ENCODE measurements at regions not wholly inside any gene's neighbourhood (a gene's known extent, or its start where the extent isn't known, plus 50 kb on each side); places are given as distances from the start of the nearest gene placed in this dataset.
"Not testable (repeated sequence)": the region's sequence is repeated elsewhere in the genome, so short reads cannot be mapped to it uniquely, and the experiment has no call there.

DNA sequence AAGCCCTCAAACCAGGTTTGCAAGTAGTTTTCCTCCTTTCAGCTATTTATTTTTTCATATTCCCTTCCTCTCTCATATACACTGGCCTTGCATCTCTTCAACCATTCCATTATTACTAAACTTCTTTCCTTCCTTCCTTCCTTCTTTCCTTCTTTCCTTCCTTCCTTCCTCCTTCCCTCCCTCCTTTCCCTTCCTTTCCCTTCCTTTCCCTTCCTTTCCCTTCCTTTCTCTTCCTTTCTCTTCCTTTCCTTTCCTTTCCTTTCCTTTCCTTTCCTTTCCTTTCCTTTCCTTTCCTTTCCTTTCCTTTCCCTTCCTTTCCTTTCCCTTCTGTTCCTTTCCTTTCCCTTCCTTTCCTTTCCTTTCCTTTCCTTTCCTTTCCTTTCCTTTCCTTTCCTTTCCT is 228.7 kb upstream of the IGFBP7 start:
- H3K9me3 ChIP-seq (ENCODE audit: control insufficient read depth, low read length); H3K9ac ChIP-seq (ENCODE audit: low read length); H3K27me3 ChIP-seq (ENCODE audit: control insufficient read depth, insufficient read depth, low read length); H3K4me1 ChIP-seq (ENCODE audit: control insufficient read depth, insufficient read depth, low read length); H3K36me3 ChIP-seq (ENCODE audit: control insufficient read depth, insufficient read depth, low read length); H3K4me3 ChIP-seq (ENCODE audit: low read length): not testable (repeated sequence)

- no peaks in the 10 kb centered on the region for H3K9me3 ChIP-seq (ENCODE audit: control insufficient read depth, low read length)
- H3K4me3 ChIP-seq (ENCODE audit: low read length), result no peak overlapping the region
- H3K4me1 ChIP-seq (ENCODE audit: control insufficient read depth, insufficient read depth, low read length), result no peaks in the 10 kb centered on the region
- H3K36me3 ChIP-seq (ENCODE audit: control insufficient read depth, insufficient read depth, low read length), result no peaks in the 10 kb centered on the region
- no peak overlapping the region for H3K9ac ChIP-seq (ENCODE audit: low read length)
- H3K27me3 ChIP-seq (ENCODE audit: control insufficient read depth, insufficient read depth, low read length), result no peaks in the 10 kb centered on the region
Measured at GRCh38 chr4:57333684-57334083, 223.5 kb upstream of the IGFBP7 start.

DNA sequence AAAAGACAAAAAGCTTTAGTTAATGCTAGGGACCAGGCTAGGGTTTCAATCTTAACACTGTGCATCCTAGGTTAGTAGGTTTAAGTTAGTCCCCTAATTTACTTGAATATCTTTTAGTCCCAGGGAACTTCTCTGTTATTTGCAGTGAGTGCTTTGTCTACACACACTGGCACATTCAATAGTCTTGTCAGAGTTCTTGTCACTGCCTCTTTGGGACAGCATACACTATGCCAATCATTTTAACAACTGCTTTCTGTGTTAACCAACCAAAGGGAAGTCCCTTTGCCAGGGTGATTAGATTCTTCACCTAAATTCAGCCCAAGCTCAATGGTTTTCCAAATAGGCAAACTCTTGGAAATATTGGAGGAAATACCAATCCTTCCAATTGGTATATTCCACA is 221.8 kb upstream of the IGFBP7 start:
- Histone ChIP-seq H3K36me3 (ENCODE audit: control insufficient read depth, insufficient read depth, low read length) (no peaks in the 10 kb centered on the region), H3K4me1 (ENCODE audit: control insufficient read depth, insufficient read depth, low read length) (no peaks in the 10 kb centered on the region), H3K9me3 (ENCODE audit: control insufficient read depth, low read length) (no peaks in the 10 kb centered on the region), H3K27me3 (ENCODE audit: control insufficient read depth, insufficient read depth, low read length) (no peaks in the 10 kb centered on the region), H3K9ac (ENCODE audit: low read length) (no peak overlapping the region), H3K4me3 (ENCODE audit: low read length) (no peak overlapping the region)

DNA sequence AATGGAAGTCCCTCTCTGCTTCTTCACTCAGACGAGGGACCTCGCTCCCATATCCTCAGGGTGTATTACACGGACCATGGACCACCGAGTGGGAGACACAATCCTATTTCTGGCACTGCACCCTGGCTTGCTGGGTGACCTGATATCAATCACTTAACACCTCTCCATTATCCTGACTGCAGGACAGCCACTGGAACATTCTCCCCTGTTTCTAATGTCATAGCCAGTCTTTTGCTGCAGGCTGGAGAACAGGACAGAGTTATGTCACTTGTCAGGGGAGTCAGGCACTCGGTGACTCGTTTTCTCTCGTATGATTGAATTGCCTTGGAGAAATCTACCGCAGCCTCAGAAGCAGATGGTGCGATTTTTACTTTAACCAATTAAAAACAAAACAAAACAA is 219.1 kb upstream of the IGFBP7 start:
- Histone ChIP-seq H3K36me3 (ENCODE audit: control insufficient read depth, insufficient read depth, low read length) (no peaks in the 10 kb centered on the region), H3K9me3 (ENCODE audit: control insufficient read depth, low read length) (no peaks in the 10 kb centered on the region), H3K9ac (ENCODE audit: low read length) (no peak overlapping the region), H3K4me3 (ENCODE audit: low read length) (no peak overlapping the region), H3K4me1 (ENCODE audit: control insufficient read depth, insufficient read depth, low read length) (no peaks in the 10 kb centered on the region), H3K27me3 (ENCODE audit: control insufficient read depth, insufficient read depth, low read length) (no peaks in the 10 kb centered on the region)

- Histone ChIP-seq H3K9ac (ENCODE audit: low read length) (no peak overlapping the region), H3K36me3 (ENCODE audit: control insufficient read depth, insufficient read depth, low read length) (no peaks in the 10 kb centered on the region), H3K27me3 (ENCODE audit: control insufficient read depth, insufficient read depth, low read length) (no peaks in the 10 kb centered on the region), H3K4me1 (ENCODE audit: control insufficient read depth, insufficient read depth, low read length) (no peaks in the 10 kb centered on the region), H3K4me3 (ENCODE audit: low read length) (no peak overlapping the region), H3K9me3 (ENCODE audit: control insufficient read depth, low read length) (no peaks in the 10 kb centered on the region)
Measured at GRCh38 chr4:57324673-57325307, 214.6 kb upstream of the IGFBP7 start.

- H3K4me3 ChIP-seq (ENCODE audit: low read length), result no peak overlapping the region
- no peaks in the 10 kb centered on the region for H3K27me3 ChIP-seq (ENCODE audit: control insufficient read depth, insufficient read depth, low read length)
- H3K36me3 ChIP-seq (ENCODE audit: control insufficient read depth, insufficient read depth, low read length), result no peaks in the 10 kb centered on the region
- H3K9me3 ChIP-seq (ENCODE audit: control insufficient read depth, low read length), result no peaks in the 10 kb centered on the region
- no peaks in the 10 kb centered on the region for H3K4me1 ChIP-seq (ENCODE audit: control insufficient read depth, insufficient read depth, low read length)
- no peak overlapping the region for H3K9ac ChIP-seq (ENCODE audit: low read length)
Measured at GRCh38 chr4:57320849-57321248, 210.7 kb upstream of the IGFBP7 start.

GRCh38 chr4:57320217-57320616 is 210.0 kb upstream of the IGFBP7 start:
- Histone ChIP-seq H3K4me1 (ENCODE audit: control insufficient read depth, insufficient read depth, low read length) (no peaks in the 10 kb centered on the region), H3K4me3 (ENCODE audit: low read length) (no peak overlapping the region), H3K9ac (ENCODE audit: low read length) (no peak overlapping the region), H3K27me3 (ENCODE audit: control insufficient read depth, insufficient read depth, low read length) (no peaks in the 10 kb centered on the region), H3K9me3 (ENCODE audit: control insufficient read depth, low read length) (no peaks in the 10 kb centered on the region), H3K36me3 (ENCODE audit: control insufficient read depth, insufficient read depth, low read length) (no peaks in the 10 kb centered on the region)

DNA sequence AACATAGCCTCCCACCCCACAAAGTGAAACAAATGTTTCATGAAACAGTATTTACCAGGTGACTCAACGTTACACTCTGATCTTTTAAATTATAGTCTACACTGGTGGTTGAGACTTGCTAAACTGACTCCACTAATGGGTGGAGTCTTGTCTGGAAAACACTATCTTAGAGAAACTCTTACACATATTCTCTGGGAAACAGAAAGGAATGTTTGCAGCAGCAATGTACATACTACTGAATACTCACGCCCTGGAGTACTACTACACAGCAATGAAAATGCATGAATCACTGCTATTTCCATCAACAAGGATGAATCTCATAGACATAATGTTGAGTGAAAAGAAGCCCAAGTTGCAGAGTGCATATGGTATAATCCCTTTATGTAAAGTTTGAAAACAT is 208.5 kb upstream of the IGFBP7 start:
- Histone ChIP-seq H3K9ac (ENCODE audit: low read length) (no peak overlapping the region), H3K4me1 (ENCODE audit: control insufficient read depth, insufficient read depth, low read length) (no peaks in the 10 kb centered on the region), H3K36me3 (ENCODE audit: control insufficient read depth, insufficient read depth, low read length) (no peaks in the 10 kb centered on the region), H3K27me3 (ENCODE audit: control insufficient read depth, insufficient read depth, low read length) (no peaks in the 10 kb centered on the region), H3K9me3 (ENCODE audit: control insufficient read depth, low read length) (no peaks in the 10 kb centered on the region), H3K4me3 (ENCODE audit: low read length) (no peak overlapping the region)

DNA sequence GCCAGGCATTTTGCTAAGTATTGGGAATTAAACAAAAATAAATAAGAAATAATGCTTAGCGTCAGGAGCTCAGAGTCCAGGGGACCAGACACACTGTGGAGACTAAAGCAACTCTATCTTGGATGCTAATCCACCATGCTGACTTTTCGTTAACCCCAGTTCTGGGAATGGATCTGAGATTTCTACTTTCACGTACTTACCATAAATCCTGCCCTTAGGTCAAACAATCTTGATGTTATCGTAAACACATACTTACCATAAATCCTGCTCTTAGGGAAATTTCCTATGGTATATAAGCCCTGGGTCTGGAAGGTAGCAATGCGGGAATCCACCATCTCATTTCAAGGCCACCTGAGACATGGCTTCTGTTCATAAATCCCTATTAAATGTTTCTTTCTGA is 204.5 kb upstream of the IGFBP7 start:
- no peaks in the 10 kb centered on the region for H3K4me1 ChIP-seq (ENCODE audit: control insufficient read depth, insufficient read depth, low read length)
- H3K36me3 ChIP-seq (ENCODE audit: control insufficient read depth, insufficient read depth, low read length), result no peaks in the 10 kb centered on the region
- no peaks in the 10 kb centered on the region for H3K9me3 ChIP-seq (ENCODE audit: control insufficient read depth, low read length)
- no peaks in the 10 kb centered on the region for H3K27me3 ChIP-seq (ENCODE audit: control insufficient read depth, insufficient read depth, low read length)
- no peak overlapping the region for H3K4me3 ChIP-seq (ENCODE audit: low read length)
- H3K9ac ChIP-seq (ENCODE audit: low read length), result no peak overlapping the region

GRCh38 chr4:57312296-57312695 is 202.1 kb upstream of the IGFBP7 start:
- Histone ChIP-seq H3K9me3 (ENCODE audit: control insufficient read depth, low read length) (no peaks in the 10 kb centered on the region), H3K27me3 (ENCODE audit: control insufficient read depth, insufficient read depth, low read length) (no peaks in the 10 kb centered on the region), H3K4me1 (ENCODE audit: control insufficient read depth, insufficient read depth, low read length) (no peaks in the 10 kb centered on the region), H3K9ac (ENCODE audit: low read length) (no peak overlapping the region), H3K4me3 (ENCODE audit: low read length) (no peak overlapping the region), H3K36me3 (ENCODE audit: control insufficient read depth, insufficient read depth, low read length) (no peaks in the 10 kb centered on the region)

DNA sequence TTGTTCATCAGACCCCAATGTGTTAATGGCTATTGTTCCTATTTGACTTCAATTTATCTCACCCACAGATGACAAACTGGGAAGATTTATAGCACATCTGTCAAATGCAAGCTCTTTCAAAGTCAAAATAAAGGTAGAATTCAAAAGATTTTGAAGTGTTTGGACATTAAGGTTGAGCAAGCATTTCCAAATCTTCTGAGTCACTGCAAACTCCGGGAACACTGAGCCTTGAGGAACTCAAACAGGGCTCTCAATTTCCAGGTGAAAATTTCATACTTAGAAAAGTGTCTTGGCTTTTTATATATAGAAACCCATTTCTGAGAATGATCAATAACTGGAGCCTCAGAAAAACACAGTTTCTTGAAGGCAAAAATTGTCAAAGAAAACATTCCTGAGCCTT is 199.5 kb upstream of the IGFBP7 start:
- no peak overlapping the region for H3K4me3 ChIP-seq (ENCODE audit: low read length)
- H3K4me1 ChIP-seq (ENCODE audit: control insufficient read depth, insufficient read depth, low read length), result no peaks in the 10 kb centered on the region
- H3K9ac ChIP-seq (ENCODE audit: low read length), result no peak overlapping the region
- no peaks in the 10 kb centered on the region for H3K9me3 ChIP-seq (ENCODE audit: control insufficient read depth, low read length)
- H3K27me3 ChIP-seq (ENCODE audit: control insufficient read depth, insufficient read depth, low read length), result no peaks in the 10 kb centered on the region
- no peaks in the 10 kb centered on the region for H3K36me3 ChIP-seq (ENCODE audit: control insufficient read depth, insufficient read depth, low read length)

DNA sequence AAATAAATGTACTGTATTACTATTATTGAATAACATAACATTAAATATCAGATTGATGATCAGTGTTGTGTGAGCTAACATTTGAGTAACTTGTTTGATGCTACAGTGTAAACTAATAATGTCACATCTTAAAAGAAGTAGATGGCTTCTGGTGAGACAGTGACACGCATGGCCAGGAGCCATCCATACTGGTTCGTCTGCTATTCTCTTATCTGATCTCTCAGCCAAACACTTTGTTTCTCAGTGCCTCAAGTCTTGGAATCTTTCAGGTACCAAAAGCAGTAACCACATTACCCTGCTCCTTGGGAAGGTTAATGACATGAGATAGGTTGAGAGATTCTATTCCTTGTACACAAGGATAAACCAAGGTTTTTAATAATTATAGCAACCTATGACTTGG is 198.1 kb upstream of the IGFBP7 start:
- Histone ChIP-seq H3K27me3 (ENCODE audit: control insufficient read depth, insufficient read depth, low read length) (no peaks in the 10 kb centered on the region), H3K9me3 (ENCODE audit: control insufficient read depth, low read length) (no peaks in the 10 kb centered on the region), H3K4me1 (ENCODE audit: control insufficient read depth, insufficient read depth, low read length) (no peaks in the 10 kb centered on the region), H3K4me3 (ENCODE audit: low read length) (no peak overlapping the region), H3K36me3 (ENCODE audit: control insufficient read depth, insufficient read depth, low read length) (no peaks in the 10 kb centered on the region), H3K9ac (ENCODE audit: low read length) (no peak overlapping the region)

- Histone ChIP-seq H3K9ac (ENCODE audit: low read length) (no peak overlapping the region), H3K4me1 (ENCODE audit: control insufficient read depth, insufficient read depth, low read length) (no peaks in the 10 kb centered on the region), H3K9me3 (ENCODE audit: control insufficient read depth, low read length) (no peaks in the 10 kb centered on the region), H3K27me3 (ENCODE audit: control insufficient read depth, insufficient read depth, low read length) (no peaks in the 10 kb centered on the region), H3K36me3 (ENCODE audit: control insufficient read depth, insufficient read depth, low read length) (no peaks in the 10 kb centered on the region), H3K4me3 (ENCODE audit: low read length) (no peak overlapping the region)
Measured at GRCh38 chr4:57305836-57306235, 195.7 kb upstream of the IGFBP7 start.
